ENCODE measurements at regions not wholly inside any gene's neighbourhood (a gene's known extent, or its start where the extent isn't known, plus 50 kb on each side); places are given as distances from the start of the nearest gene placed in this dataset.

- Histone ChIP-seq H3K9me3 (ENCODE audit: insufficient read depth in 2 of 2, low read depth in 1 of 2, low read length in 1 of 2) (no peaks in the 10 kb centered on the region), H3K4me3 (ENCODE audit: extremely low read depth in 1 of 4, insufficient read depth in 2 of 4, low read depth in 3 of 4, low read length in 4 of 4) (no peak overlapping the region), H2BK5ac (ENCODE audit: low read depth, low read length) (no peak overlapping the region), H3K9ac (replicated peaks in 1 of 4; ENCODE audit: extremely low read depth in 1 of 4, low read depth in 3 of 4, low read length in 3 of 4) (no peak overlapping the region), H2BK12ac (ENCODE audit: low read depth, low read length) (no peak overlapping the region), H4K5ac (ENCODE audit: insufficient read length, low read depth, low read length) (no peak overlapping the region), H4K8ac (ENCODE audit: extremely low read depth, insufficient read depth, low read length) (no peak overlapping the region), H3K4me1 (replicated peaks in 1 of 4; ENCODE audit: control insufficient read depth in 3 of 4, insufficient read depth in 4 of 4, low read length in 3 of 4) (no peaks in the 10 kb centered on the region), H3K27me3 (replicated peaks in 1 of 4; ENCODE audit: control insufficient read depth in 3 of 4, extremely low read depth in 1 of 4, insufficient read depth in 3 of 4, low read length in 3 of 4) (no peaks in the 10 kb centered on the region), H4K91ac (replicated peaks; ENCODE audit: insufficient read length, low read length) (no peak overlapping the region), H3K4ac (replicated peaks; ENCODE audit: insufficient read length, low read depth, low read length) (no peak overlapping the region), H3K79me1 (ENCODE audit: low read depth, low read length) (no peaks in the 10 kb centered on the region), H3K23me2 (ENCODE audit: low read depth, low read length) (no peaks in the 10 kb centered on the region), H3K79me2 (ENCODE audit: control insufficient read depth in 1 of 2, insufficient read depth in 2 of 2, low read length in 2 of 2) (no peaks in the 10 kb centered on the region), H2BK20ac (ENCODE audit: low read length) (no peak overlapping the region), H2BK15ac (ENCODE audit: low read length) (no peak overlapping the region), H2AFZ (ENCODE audit: low read length) (no peak overlapping the region), H2AK5ac (ENCODE audit: low read depth, low read length) (no peak overlapping the region), H3K27ac (ENCODE audit: low read depth, low read length) (no peak overlapping the region), H3K14ac (ENCODE audit: insufficient read length) (no peak overlapping the region), H3K36me3 (ENCODE audit: control insufficient read depth in 2 of 4, insufficient read depth in 4 of 4, low read length in 3 of 4) (no peaks in the 10 kb centered on the region), H3K56ac (replicated peaks; ENCODE audit: insufficient read length, low read depth, low read length) (no peak overlapping the region), H3K18ac (ENCODE audit: extremely low read depth, low read length) (no peak overlapping the region), H3K23ac (ENCODE audit: insufficient read length) (no peak overlapping the region), H2BK120ac (replicated peaks; ENCODE audit: low read depth, low read length) (no peak overlapping the region), H3K4me2 (ENCODE audit: insufficient read depth in 1 of 2, low read depth in 2 of 2, low read length in 2 of 2) (no peak overlapping the region), H4K20me1 (replicated peaks in 1 of 2; ENCODE audit: control insufficient read depth in 1 of 2, insufficient read depth in 2 of 2, low read length in 2 of 2) (no peaks in the 10 kb centered on the region)
- FAIRE-seq (no peak), DNase-seq (ENCODE audit: low read depth in 1 of 2, low spot score in 2 of 2) (no peak)
- POLR2A ChIA-PET (ENCODE audit: partially characterized antibody): no interaction called here
- CTCF ChIA-PET (ENCODE audit: partially characterized antibody): no interaction called here
- 100% methylated on average over 1 of the region's 1 CpG; no CpG with 5 or more reads in 1 of the 2 experiments for WGBS, 2 experiments (ENCODE audit: extremely low coverage in 1 of 2, insufficient coverage in 1 of 2, insufficient read length in 1 of 2, insufficient replicate concordance in 2 of 2, low coverage in 1 of 2, low lambda C conversion rate in 2 of 2, missing lambda C conversion rate in 1 of 2)
- TF ChIP-seq CEBPB (IDR thresholded peaks at IDR 0.05; ENCODE audit: low read depth, low read length) (no peak), SP2 (IDR thresholded peaks at IDR 0.05; ENCODE audit: low read length) (no peak), NRF1 (IDR thresholded peaks at IDR 0.05; ENCODE audit: low read depth, low read length) (no peak), ATF2 (IDR thresholded peaks at IDR 0.05; ENCODE audit: low read length) (no peak), TBP (IDR thresholded peaks at IDR 0.05; ENCODE audit: low read depth, low read length) (no peak), SIN3A (conservative IDR thresholded peaks at IDR 0.05 in 1 of 2, IDR thresholded peaks at IDR 0.05 in 1 of 2; ENCODE audit: low read depth in 1 of 2, low read length in 2 of 2) (no peak), CHD2 (IDR thresholded peaks at IDR 0.05; ENCODE audit: low read length) (no peak)
These were observed 551.9 kb upstream of the SLC10A2 start for GRCh38 chr13:103618151-103618550.
